CD14-positive monocyte (primary cell): ENCODE measurements at regions not wholly inside any gene's neighbourhood (a gene's known extent, or its start where the extent isn't known, plus 50 kb on each side); places are given as distances from the start of the nearest gene placed in this dataset.

Source experiments
- DNase-seq, 3 donors: peaks; one replicate each; pipeline ENCODE4 v3.0.0-alpha.2; 2011 to 2022
- H2AFZ ChIP-seq: 2 replicates; pipeline ENCODE4 v1.6.0; 2012; ENCODE audit warnings: mild to moderate bottlenecking, low read depth, low read length, inconsistent platforms; ENCODE audit not compliant: insufficient read depth, poor library complexity, severe bottlenecking
- H3K27ac ChIP-seq, 2 donors: 1 replicate in 1 of 2; 2 replicates in 1 of 2; pipeline ENCODE4 v1.5.1; 2012 to 2013; ENCODE audit warnings: low read length in 2 of 2, control low read depth in 1 of 2, inconsistent platforms in 1 of 2, low read depth in 1 of 2, mild to moderate bottlenecking in 1 of 2
- H3K27me3 ChIP-seq, 2 donors: one replicate each; pipeline versions ENCODE4 v1.6.0 to v1.6.1; 2011 to 2013; ENCODE audit warnings: low read length in 2 of 2; ENCODE audit not compliant: control insufficient read depth in 2 of 2, insufficient read depth in 2 of 2
- H3K36me3 ChIP-seq, 2 donors: replicated peaks in 1 of 2; 1 replicate in 1 of 2; 2 replicates in 1 of 2; pipeline versions ENCODE4 v1.5.1 to v1.6.1; 2012 to 2013; ENCODE audit warnings: low read length in 2 of 2, control low read depth in 1 of 2, inconsistent platforms in 1 of 2, mild to moderate bottlenecking in 1 of 2; ENCODE audit not compliant: insufficient read depth in 2 of 2, control insufficient read depth in 1 of 2
- H3K4me1 ChIP-seq, 2 donors: 1 replicate in 1 of 2; 2 replicates in 1 of 2; pipeline versions ENCODE4 v1.5.1 to v1.6.1; 2012 to 2013; ENCODE audit warnings: low read length in 2 of 2, control low read depth in 1 of 2, inconsistent platforms in 1 of 2, mild to moderate bottlenecking in 1 of 2, moderate library complexity in 1 of 2; ENCODE audit not compliant: insufficient read depth in 2 of 2, control insufficient read depth in 1 of 2
- H3K4me2 ChIP-seq: replicated peaks from 2 replicates; pipeline ENCODE3; 2012; ENCODE audit warnings: low read length, moderate library complexity, mild to moderate bottlenecking; ENCODE audit not compliant: poor library complexity, severe bottlenecking; ENCODE audit errors: extremely low read depth
- H3K4me3 ChIP-seq, 3 experiments: fragments of 200-600 bp in 1 of 3; sonication (generic) in 1 of 3; replicated peaks in 1 of 3; 1 replicate in 2 of 3; 2 replicates in 1 of 3; pipeline ENCODE4 v1.5.1; 2011 to 2013; ENCODE audit warnings: low read length in 3 of 3, mild to moderate bottlenecking in 3 of 3, control low read depth in 2 of 3, low read depth in 2 of 3, inconsistent platforms in 1 of 3, moderate library complexity in 1 of 3
- H3K79me2 ChIP-seq: 2 replicates; pipeline ENCODE4 v1.6.0; 2012; ENCODE audit warnings: mild to moderate bottlenecking, control low read depth, inconsistent platforms, low read length, moderate library complexity; ENCODE audit not compliant: insufficient read depth
- H3K9ac ChIP-seq: 2 replicates; pipeline ENCODE4 v1.6.0; 2017; ENCODE audit warnings: low read length, mild to moderate bottlenecking; ENCODE audit not compliant: insufficient read depth, poor library complexity, severe bottlenecking
- H3K9me3 ChIP-seq, 2 donors: replicated peaks in 1 of 2; 1 replicate in 1 of 2; 2 replicates in 1 of 2; pipeline versions ENCODE4 v1.5.1 to v1.6.1; 2012 to 2013; ENCODE audit warnings: low read length in 2 of 2, control low read depth in 1 of 2; ENCODE audit not compliant: control insufficient read depth in 1 of 2, insufficient read depth in 1 of 2
- H4K20me1 ChIP-seq: 2 replicates; pipeline ENCODE4 v1.6.0; 2012; ENCODE audit warnings: mild to moderate bottlenecking, low read length, control low read depth, moderate library complexity; ENCODE audit not compliant: insufficient read depth
- H3K27ac Mint-ChIP-seq, 7 donors: one replicate each; pipeline ENCODE4 v1.8.0; 2020; ENCODE audit warnings: mild to moderate bottlenecking in 7 of 7, mixed read lengths in 7 of 7, moderate library complexity in 6 of 7, inconsistent platforms in 2 of 7
- H3K27me3 Mint-ChIP-seq, 3 donors: one replicate each; pipeline ENCODE4 v1.8.0; 2021 to 2022; ENCODE audit warnings: low read depth in 3 of 3, mild to moderate bottlenecking in 3 of 3, mixed read lengths in 3 of 3, moderate library complexity in 3 of 3, inconsistent platforms in 1 of 3
- H3K36me3 Mint-ChIP-seq, 2 donors: one replicate each; pipeline ENCODE4 v1.8.0; 2020; ENCODE audit warnings: mixed read lengths in 2 of 2, inconsistent platforms in 1 of 2, mild to moderate bottlenecking in 1 of 2
- H3K4me1 Mint-ChIP-seq: one replicate; pipeline ENCODE4 v1.8.0; 2020; ENCODE audit warnings: mild to moderate bottlenecking, mixed read lengths
- H3K4me3 Mint-ChIP-seq, 2 donors: one replicate each; pipeline ENCODE4 v1.8.0; 2020; ENCODE audit warnings: mild to moderate bottlenecking in 2 of 2, mixed read lengths in 2 of 2, moderate library complexity in 1 of 2
- H3K9me3 Mint-ChIP-seq, 7 donors: one replicate each; pipeline ENCODE4 v1.8.0; 2020 to 2022; ENCODE audit warnings: mixed read lengths in 7 of 7, mild to moderate bottlenecking in 6 of 7, moderate library complexity in 6 of 7, inconsistent platforms in 2 of 7
- WGBS: methylation state at CpG from one replicate; pipeline ENCODE4 v1.1.5; 2013; ENCODE audit warnings: missing lambda C conversion rate; ENCODE audit not compliant: insufficient coverage; 5-methylcytosine and 5-hydroxymethylcytosine counted together
- intact Hi-C, 2 donors: fragments of 100-400 bp; cut with micrococcal nuclease; formaldehyde crosslinking; loops; one replicate each; pipeline versions ENCODE4 v1.15.0 to v1.15.1; 2023
- TF ChIP-seq, protein P1 (sequence below): fragments of 200-600 bp; IDR thresholded peaks from one replicate; pipeline ENCODE4 v1.8.0; 2022; ENCODE audit warnings: antibody characterized with exemption, mild to moderate bottlenecking

DNA sequence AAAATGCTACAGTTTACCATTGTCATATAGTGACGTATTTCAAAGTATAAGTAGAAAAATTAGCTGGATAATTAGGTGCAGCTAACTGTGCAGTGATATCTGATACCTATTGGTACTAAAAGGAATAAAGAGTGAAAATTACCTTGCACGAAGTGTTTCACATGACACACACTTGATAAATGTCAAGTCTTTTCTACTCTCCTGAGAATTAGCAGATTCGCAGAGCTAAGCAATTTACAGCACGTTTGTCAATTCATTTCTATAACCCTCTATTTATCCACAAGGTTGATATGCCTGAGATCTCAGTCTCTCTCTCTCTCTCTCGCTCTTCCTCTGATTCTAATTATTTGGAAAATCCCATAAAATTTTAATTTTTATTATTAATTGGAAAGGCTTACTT is 1109.0 kb downstream of the EFNB2 start:
- no peaks in the 10 kb centered on the region for H3K79me2 ChIP-seq
- no peak for DNase-seq
- H3K9ac ChIP-seq = no peak overlapping the region
- no peaks in the 10 kb centered on the region for H3K36me3 ChIP-seq
- H3K27me3 ChIP-seq = no peaks in the 10 kb centered on the region
- Mint-ChIP-seq H3K4me1 (no peaks in the 10 kb centered on the region), H3K27ac (no peak overlapping the region), H3K9me3 (peaks cover 0 to 12% (median 5%) of the 10 kb centered on the region in 7 donors), H3K36me3 (no peaks in the 10 kb centered on the region), H3K27me3 (peaks cover 0 to 2% (median 0%) of the 10 kb centered on the region in 3 donors), H3K4me3 (no peak overlapping the region)
- WGBS = no CpG with 5 or more reads among the region's 5 CpGs
- H2AFZ ChIP-seq = no peak overlapping the region
- H3K27ac ChIP-seq = no peak overlapping the region
- intact Hi-C loops = no loop called here
- no peaks in the 10 kb centered on the region for H3K4me1 ChIP-seq
- H3K4me2 ChIP-seq = no peak overlapping the region
- TF ChIP-seq, protein P1, sequence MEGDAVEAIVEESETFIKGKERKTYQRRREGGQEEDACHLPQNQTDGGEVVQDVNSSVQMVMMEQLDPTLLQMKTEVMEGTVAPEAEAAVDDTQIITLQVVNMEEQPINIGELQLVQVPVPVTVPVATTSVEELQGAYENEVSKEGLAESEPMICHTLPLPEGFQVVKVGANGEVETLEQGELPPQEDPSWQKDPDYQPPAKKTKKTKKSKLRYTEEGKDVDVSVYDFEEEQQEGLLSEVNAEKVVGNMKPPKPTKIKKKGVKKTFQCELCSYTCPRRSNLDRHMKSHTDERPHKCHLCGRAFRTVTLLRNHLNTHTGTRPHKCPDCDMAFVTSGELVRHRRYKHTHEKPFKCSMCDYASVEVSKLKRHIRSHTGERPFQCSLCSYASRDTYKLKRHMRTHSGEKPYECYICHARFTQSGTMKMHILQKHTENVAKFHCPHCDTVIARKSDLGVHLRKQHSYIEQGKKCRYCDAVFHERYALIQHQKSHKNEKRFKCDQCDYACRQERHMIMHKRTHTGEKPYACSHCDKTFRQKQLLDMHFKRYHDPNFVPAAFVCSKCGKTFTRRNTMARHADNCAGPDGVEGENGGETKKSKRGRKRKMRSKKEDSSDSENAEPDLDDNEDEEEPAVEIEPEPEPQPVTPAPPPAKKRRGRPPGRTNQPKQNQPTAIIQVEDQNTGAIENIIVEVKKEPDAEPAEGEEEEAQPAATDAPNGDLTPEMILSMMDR = no peak
- H3K9me3 ChIP-seq = peaks cover 0 to under 1% of the 10 kb centered on the region in 2 donors
- H3K4me3 ChIP-seq = no peak overlapping the region
- no peaks in the 10 kb centered on the region for H4K20me1 ChIP-seq

GRCh38 chr13:105414639-105415038 is 1120.8 kb downstream of the EFNB2 start:
- Mint-ChIP-seq H3K9me3 (peaks cover 0 to 5% (median 0%) of the 10 kb centered on the region in 7 donors), H3K27ac (no peak overlapping the region), H3K4me3 (no peak overlapping the region), H3K36me3 (no peaks in the 10 kb centered on the region), H3K27me3 (peaks cover 0 to 2% (median 0%) of the 10 kb centered on the region in 3 donors), H3K4me1 (no peaks in the 10 kb centered on the region)
- H3K36me3 ChIP-seq = no peaks in the 10 kb centered on the region
- H3K27ac ChIP-seq = no peak overlapping the region
- no peak for DNase-seq
- intact Hi-C loops = no loop called here
- TF ChIP-seq, protein P1 = no peak
- no peak overlapping the region for H3K4me3 ChIP-seq
- no peaks in the 10 kb centered on the region for H3K79me2 ChIP-seq
- no peaks in the 10 kb centered on the region for H3K27me3 ChIP-seq
- no peak overlapping the region for H3K4me2 ChIP-seq
- no peaks in the 10 kb centered on the region for H3K4me1 ChIP-seq
- H3K9me3 ChIP-seq = no peaks in the 10 kb centered on the region
- H4K20me1 ChIP-seq = no peaks in the 10 kb centered on the region
- WGBS = no CpG with 5 or more reads among the region's 1 CpG
- no peak overlapping the region for H3K9ac ChIP-seq
- H2AFZ ChIP-seq = no peak overlapping the region
